ENCODE measurements at regions not wholly inside any gene's neighbourhood (a gene's known extent, or its start where the extent isn't known, plus 50 kb on each side); places are given as distances from the start of the nearest gene placed in this dataset.
"Not testable (repeated sequence)": the region's sequence is repeated elsewhere in the genome, so short reads cannot be mapped to it uniquely, and the experiment has no call there.

GRCh38 chr2:240240017-240240734 is 99.7 kb upstream of the OTOS start:
- DNase-seq (ENCODE audit: low read depth in 2 of 2): no peak

GRCh38 chr2:240240781-240241180 is 100.3 kb upstream of the OTOS start:
- DNase-seq (ENCODE audit: low read depth in 2 of 2): no peak

GRCh38 chr2:240241572-240241971 is 101.1 kb upstream of the OTOS start:
- no peak for DNase-seq (ENCODE audit: low read depth in 2 of 2)

GRCh38 chr2:240243049-240243448 is 102.6 kb upstream of the OTOS start:
- not testable (repeated sequence) for DNase-seq (ENCODE audit: low read depth in 2 of 2)

GRCh38 chr2:240244543-240244942 is 104.1 kb upstream of the OTOS start:
- no peak for DNase-seq (ENCODE audit: low read depth in 2 of 2)

- no peak for DNase-seq (ENCODE audit: low read depth in 2 of 2)
Measured at GRCh38 chr2:240245184-240245583, 104.7 kb upstream of the OTOS start.

- DNase-seq (ENCODE audit: low read depth in 2 of 2): no peak
Measured at GRCh38 chr2:240245706-240246105, 105.2 kb upstream of the OTOS start.

- no peak for DNase-seq (ENCODE audit: low read depth in 2 of 2)
Measured at GRCh38 chr2:240246173-240246820, 105.8 kb upstream of the OTOS start.

- no peak for DNase-seq (ENCODE audit: low read depth in 2 of 2)
Measured at GRCh38 chr2:240247241-240247867, 106.9 kb upstream of the OTOS start.

GRCh38 chr2:240247868-240248720 is 107.6 kb upstream of the OTOS start:
- DNase-seq (ENCODE audit: low read depth in 2 of 2): no peak

GRCh38 chr2:240248721-240249422 is 108.4 kb upstream of the OTOS start:
- DNase-seq (ENCODE audit: low read depth in 2 of 2): no peak

GRCh38 chr2:240249423-240250149 is 109.1 kb upstream of the OTOS start:
- DNase-seq (ENCODE audit: low read depth in 2 of 2): no peak

- no peak for DNase-seq (ENCODE audit: low read depth in 2 of 2)
Measured at GRCh38 chr2:240250150-240250984, 109.9 kb upstream of the OTOS start.

- no peak for DNase-seq (ENCODE audit: low read depth in 2 of 2)
Measured at GRCh38 chr2:240250985-240251847, 110.8 kb upstream of the OTOS start.

- no peak for DNase-seq (ENCODE audit: low read depth in 2 of 2)
Measured at GRCh38 chr2:240251848-240252190, 111.4 kb upstream of the OTOS start.

- DNase-seq (ENCODE audit: low read depth in 2 of 2): no peak
Measured at GRCh38 chr2:240252191-240252871, 111.9 kb upstream of the OTOS start.

- no peak for DNase-seq (ENCODE audit: low read depth in 2 of 2)
Measured at GRCh38 chr2:240252872-240253511, 112.5 kb upstream of the OTOS start.

GRCh38 chr2:240253583-240254145 is 113.2 kb upstream of the OTOS start:
- DNase-seq (ENCODE audit: low read depth in 2 of 2): no peak

All from stimulated activated CD8-positive, alpha-beta memory T cell treated with anti-CD3 and anti-CD28 coated beads, Interleukin-15, amount 100 ng/mL, for 4 hours (primary cell).